ENCODE measurements at regions not wholly inside any gene's neighbourhood (a gene's known extent, or its start where the extent isn't known, plus 50 kb on each side); places are given as distances from the start of the nearest gene placed in this dataset.

DNA sequence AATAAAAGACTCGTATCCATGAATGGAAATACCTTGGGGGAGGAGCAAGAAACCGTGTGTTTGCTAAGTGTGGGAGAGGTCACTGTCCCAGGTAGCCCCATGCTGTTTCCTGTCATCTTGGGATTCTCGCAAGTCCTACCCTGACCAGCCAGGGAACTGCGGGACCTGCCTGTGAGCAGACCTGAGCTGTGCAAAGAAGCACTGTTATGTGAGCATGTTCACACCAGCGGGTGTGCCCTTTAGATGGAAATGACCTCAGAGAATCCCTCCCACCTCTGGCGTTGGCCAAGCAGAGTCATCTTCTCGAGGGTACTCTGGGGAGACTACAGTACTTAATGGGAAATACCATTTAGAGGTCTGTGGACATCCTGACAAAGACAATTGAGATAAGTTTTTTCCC, 127.0 kb upstream of the MON1B start:
- Histone ChIP-seq H3K27me3 (no peaks in the 10 kb centered on the region), H4K20me1 (ENCODE audit: insufficient read depth, poor library complexity, severe bottlenecking) (no peaks in the 10 kb centered on the region), H3K36me3 (replicated peaks; ENCODE audit: insufficient read depth, low read depth) (no peaks in the 10 kb centered on the region), H3K4me1 (ENCODE audit: insufficient read depth) (peaks cover 20% of the 10 kb centered on the region), H3K4me2 (no peak overlapping the region), H2AFZ (no peak overlapping the region), H3K9me2 (replicated peaks; ENCODE audit: insufficient read depth) (no peaks in the 10 kb centered on the region), H3K9me3 (ENCODE audit: low read depth) (no peaks in the 10 kb centered on the region), H3K27ac (no peak overlapping the region), H3K79me2 (no peaks in the 10 kb centered on the region), H3K4me3 (no peak overlapping the region)
- WGBS (ENCODE audit: low lambda C conversion rate, missing lambda C conversion rate): 75% methylated on average over 7 of the region's 7 CpGs
- TF ChIP-seq, protein P1, sequence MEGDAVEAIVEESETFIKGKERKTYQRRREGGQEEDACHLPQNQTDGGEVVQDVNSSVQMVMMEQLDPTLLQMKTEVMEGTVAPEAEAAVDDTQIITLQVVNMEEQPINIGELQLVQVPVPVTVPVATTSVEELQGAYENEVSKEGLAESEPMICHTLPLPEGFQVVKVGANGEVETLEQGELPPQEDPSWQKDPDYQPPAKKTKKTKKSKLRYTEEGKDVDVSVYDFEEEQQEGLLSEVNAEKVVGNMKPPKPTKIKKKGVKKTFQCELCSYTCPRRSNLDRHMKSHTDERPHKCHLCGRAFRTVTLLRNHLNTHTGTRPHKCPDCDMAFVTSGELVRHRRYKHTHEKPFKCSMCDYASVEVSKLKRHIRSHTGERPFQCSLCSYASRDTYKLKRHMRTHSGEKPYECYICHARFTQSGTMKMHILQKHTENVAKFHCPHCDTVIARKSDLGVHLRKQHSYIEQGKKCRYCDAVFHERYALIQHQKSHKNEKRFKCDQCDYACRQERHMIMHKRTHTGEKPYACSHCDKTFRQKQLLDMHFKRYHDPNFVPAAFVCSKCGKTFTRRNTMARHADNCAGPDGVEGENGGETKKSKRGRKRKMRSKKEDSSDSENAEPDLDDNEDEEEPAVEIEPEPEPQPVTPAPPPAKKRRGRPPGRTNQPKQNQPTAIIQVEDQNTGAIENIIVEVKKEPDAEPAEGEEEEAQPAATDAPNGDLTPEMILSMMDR (IDR thresholded peaks at IDR 0.05; ENCODE audit: poor library complexity): no peak
- TF ChIP-seq EZH2 (IDR thresholded peaks at IDR 0.05; ENCODE audit: borderline replicate concordance): no peak
- no peak for TF ChIP-seq EZH2phosphoT487 (IDR thresholded peaks at IDR 0.05; ENCODE audit: low read depth, severe bottlenecking, unreplicated experiment)
- DNase-seq (ENCODE audit: low spot score): no peak

DNA sequence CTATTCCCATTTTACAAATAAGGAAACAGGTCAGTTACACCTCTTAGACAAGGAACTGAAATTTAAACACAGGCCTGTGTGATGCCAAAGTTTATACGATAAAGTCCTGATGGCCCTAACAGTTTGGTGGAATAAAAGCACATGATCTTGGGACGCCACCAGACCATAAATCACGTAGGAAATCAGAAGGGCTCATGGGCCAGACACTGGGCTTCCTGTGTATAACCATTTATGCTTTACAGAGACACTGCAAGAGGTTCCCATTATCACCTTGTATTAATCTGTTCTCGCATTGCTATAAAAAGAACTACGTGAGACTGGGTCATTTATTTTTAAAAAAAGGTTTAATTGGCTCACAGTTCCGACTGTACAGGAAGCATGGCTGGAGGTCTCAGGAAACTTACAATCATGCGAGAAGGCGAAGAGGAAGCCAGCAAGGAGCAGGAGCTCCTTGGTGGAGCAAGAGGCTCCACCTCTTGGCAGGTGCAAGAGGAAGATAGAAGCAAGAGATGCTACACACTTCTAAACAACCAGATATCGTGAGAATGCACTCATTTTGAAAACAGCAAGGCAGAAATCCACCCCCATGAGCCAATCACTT, 124.0 kb upstream of the MON1B start:
- Histone ChIP-seq H3K4me3 (no peak overlapping the region), H3K36me3 (replicated peaks; ENCODE audit: insufficient read depth, low read depth) (no peaks in the 10 kb centered on the region), H2AFZ (no peak overlapping the region), H3K9me3 (ENCODE audit: low read depth) (no peaks in the 10 kb centered on the region), H3K4me1 (ENCODE audit: insufficient read depth) (peaks cover 13% of the 10 kb centered on the region), H3K79me2 (no peaks in the 10 kb centered on the region), H3K27me3 (no peaks in the 10 kb centered on the region), H3K9me2 (replicated peaks; ENCODE audit: insufficient read depth) (no peaks in the 10 kb centered on the region), H4K20me1 (ENCODE audit: insufficient read depth, poor library complexity, severe bottlenecking) (no peaks in the 10 kb centered on the region), H3K4me2 (no peak overlapping the region), H3K27ac (no peak overlapping the region)
- WGBS (ENCODE audit: low lambda C conversion rate, missing lambda C conversion rate): 79% methylated on average over 9 of the region's 9 CpGs
- TF ChIP-seq EZH2phosphoT487 (IDR thresholded peaks at IDR 0.05; ENCODE audit: low read depth, severe bottlenecking, unreplicated experiment) (no peak), EZH2 (IDR thresholded peaks at IDR 0.05; ENCODE audit: borderline replicate concordance) (no peak)
- TF ChIP-seq, protein P1 (IDR thresholded peaks at IDR 0.05; ENCODE audit: poor library complexity): no peak
- DNase-seq (ENCODE audit: low spot score): no peak

DNA sequence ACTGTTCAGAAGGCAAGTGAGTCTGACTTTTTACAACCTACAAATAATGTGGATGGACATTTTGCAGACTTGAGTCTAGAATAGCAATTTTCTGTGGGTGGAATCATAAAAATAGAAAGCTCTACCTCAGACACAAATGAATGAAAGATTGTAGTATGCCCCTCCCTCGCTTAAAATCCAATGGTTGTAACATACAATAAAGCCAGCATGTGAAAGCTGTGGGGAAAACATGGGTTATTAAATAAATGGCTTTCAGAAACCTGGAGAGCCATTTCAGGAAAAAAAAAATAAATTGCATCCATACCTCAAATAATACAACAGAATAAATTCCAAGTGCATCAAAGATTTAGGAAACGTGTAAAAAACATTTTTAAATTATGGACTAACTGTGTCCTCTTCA, 123.1 kb upstream of the MON1B start:
- no peak overlapping the region for H3K27ac ChIP-seq
- no peak for DNase-seq (ENCODE audit: low spot score)
- TF ChIP-seq EZH2phosphoT487 (IDR thresholded peaks at IDR 0.05; ENCODE audit: low read depth, severe bottlenecking, unreplicated experiment) (no peak), EZH2 (IDR thresholded peaks at IDR 0.05; ENCODE audit: borderline replicate concordance) (no peak)
- TF ChIP-seq, protein P1 (IDR thresholded peaks at IDR 0.05; ENCODE audit: poor library complexity): no peak
- H3K4me2 ChIP-seq: no peak overlapping the region
- no peak overlapping the region for H2AFZ ChIP-seq
- peaks cover 10% of the 10 kb centered on the region for H3K4me1 ChIP-seq (ENCODE audit: insufficient read depth)
- no peak overlapping the region for H3K4me3 ChIP-seq
- H4K20me1 ChIP-seq (ENCODE audit: insufficient read depth, poor library complexity, severe bottlenecking): no peaks in the 10 kb centered on the region
- no peaks in the 10 kb centered on the region for H3K27me3 ChIP-seq
- 77% methylated on average over 2 of the region's 2 CpGs for WGBS (ENCODE audit: low lambda C conversion rate, missing lambda C conversion rate)
- H3K79me2 ChIP-seq: no peaks in the 10 kb centered on the region
- no peaks in the 10 kb centered on the region for H3K9me2 ChIP-seq (replicated peaks; ENCODE audit: insufficient read depth)
- no peaks in the 10 kb centered on the region for H3K9me3 ChIP-seq (ENCODE audit: low read depth)
- no peaks in the 10 kb centered on the region for H3K36me3 ChIP-seq (replicated peaks; ENCODE audit: insufficient read depth, low read depth)

Measured in hepatocyte (in vitro differentiated cells).